ENCODE measurements at regions not wholly inside any gene's neighbourhood (a gene's known extent, or its start where the extent isn't known, plus 50 kb on each side); places are given as distances from the start of the nearest gene placed in this dataset.

- no peak for ATAC-seq
Observed at GRCh38 chr5:158513490-158514318, 586.0 kb downstream of the EBF1 start.

DNA sequence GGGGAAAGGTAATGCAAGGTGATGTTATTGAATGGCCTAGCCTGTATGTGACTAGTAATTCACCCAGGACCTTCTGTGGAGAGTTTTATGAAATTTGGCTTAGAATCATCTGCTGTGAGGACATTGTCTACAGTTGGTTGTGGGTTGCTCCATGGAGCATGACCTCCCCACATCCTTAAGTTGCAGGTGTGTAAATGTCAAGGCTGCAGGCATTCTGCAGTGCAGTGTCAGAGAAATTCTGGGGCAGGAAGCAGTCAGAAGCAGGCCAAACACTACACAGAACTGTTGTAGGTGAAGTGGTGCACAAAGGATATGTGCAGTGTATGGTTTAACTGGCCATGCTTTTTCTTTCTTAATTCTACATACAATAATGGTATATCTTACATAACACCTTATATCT lies 588.3 kb downstream of the EBF1 start:
- TF ChIP-seq POLR2A (IDR thresholded peaks at IDR 0.05) = no peak
- TF ChIP-seq, protein P1, sequence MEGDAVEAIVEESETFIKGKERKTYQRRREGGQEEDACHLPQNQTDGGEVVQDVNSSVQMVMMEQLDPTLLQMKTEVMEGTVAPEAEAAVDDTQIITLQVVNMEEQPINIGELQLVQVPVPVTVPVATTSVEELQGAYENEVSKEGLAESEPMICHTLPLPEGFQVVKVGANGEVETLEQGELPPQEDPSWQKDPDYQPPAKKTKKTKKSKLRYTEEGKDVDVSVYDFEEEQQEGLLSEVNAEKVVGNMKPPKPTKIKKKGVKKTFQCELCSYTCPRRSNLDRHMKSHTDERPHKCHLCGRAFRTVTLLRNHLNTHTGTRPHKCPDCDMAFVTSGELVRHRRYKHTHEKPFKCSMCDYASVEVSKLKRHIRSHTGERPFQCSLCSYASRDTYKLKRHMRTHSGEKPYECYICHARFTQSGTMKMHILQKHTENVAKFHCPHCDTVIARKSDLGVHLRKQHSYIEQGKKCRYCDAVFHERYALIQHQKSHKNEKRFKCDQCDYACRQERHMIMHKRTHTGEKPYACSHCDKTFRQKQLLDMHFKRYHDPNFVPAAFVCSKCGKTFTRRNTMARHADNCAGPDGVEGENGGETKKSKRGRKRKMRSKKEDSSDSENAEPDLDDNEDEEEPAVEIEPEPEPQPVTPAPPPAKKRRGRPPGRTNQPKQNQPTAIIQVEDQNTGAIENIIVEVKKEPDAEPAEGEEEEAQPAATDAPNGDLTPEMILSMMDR (IDR thresholded peaks at IDR 0.05 in 4 of 5, conservative IDR thresholded peaks at IDR 0.05 in 1 of 5) = no peak
- intact Hi-C loops (cut with DNase I; ENCODE audit: low total_unique reads) = no loop called here
- Histone ChIP-seq H3K4me1 (peaks cover 0 to 5% of the 10 kb centered on the region in 2 donors), H3K27ac (no peak overlapping the region), H3K27me3 (no peaks in the 10 kb centered on the region), H3K36me3 (no peaks in the 10 kb centered on the region), H3K9me3 (no peaks in the 10 kb centered on the region), H3K4me3 (no peak overlapping the region)
- in situ Hi-C loops (cut with MboI; ENCODE audit: low sequenced_read_pairs in 4 of 4) = no loop called here
- ATAC-seq (no peak), DNase-seq (no peak)

More at GRCh38 chr5:158513490-158514318, 586.0 kb downstream of the EBF1 start:
- peak overlapping the region in 1 of 4 donors; percentile 20 for H3K4me3 ChIP-seq
- peak overlapping the region in 1 of 4 donors; percentile 14 for H3K27ac ChIP-seq
- H3K9me3 ChIP-seq = no peaks in the 10 kb centered on the region
- no peak for TF ChIP-seq POLR2A (IDR thresholded peaks at IDR 0.05)
- TF ChIP-seq, protein P1 (IDR thresholded peaks at IDR 0.05 in 4 of 5, conservative IDR thresholded peaks at IDR 0.05 in 1 of 5) = no peak
- no peaks in the 10 kb centered on the region for H3K27me3 ChIP-seq
- H3K36me3 ChIP-seq = no peaks in the 10 kb centered on the region
- in situ Hi-C loops (cut with MboI; ENCODE audit: low sequenced_read_pairs in 4 of 4) (no loop called here), intact Hi-C loops (cut with DNase I; ENCODE audit: low total_unique reads) (no loop called here)
- no peak for DNase-seq
- peaks cover 0 to 5% of the 10 kb centered on the region in 2 donors for H3K4me1 ChIP-seq

DNA sequence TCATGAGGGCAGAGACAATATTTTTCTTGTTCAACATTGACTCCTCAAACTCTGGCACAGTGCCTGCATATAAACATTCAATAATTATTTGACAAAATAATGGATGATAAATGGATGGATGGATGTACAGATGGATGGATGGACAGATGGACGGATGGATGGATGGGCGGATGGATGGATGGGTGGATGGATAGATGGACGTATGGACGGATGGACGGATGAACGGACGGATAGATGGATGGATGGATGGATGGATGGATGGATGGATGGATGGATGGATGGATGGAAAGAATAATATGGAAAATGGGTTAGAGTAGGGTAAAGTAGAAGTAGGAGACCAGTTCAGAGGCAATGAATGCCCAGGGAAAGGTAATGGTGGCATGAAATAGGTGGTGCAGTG lies 589.2 kb downstream of the EBF1 start:
- peaks cover 0 to 5% of the 10 kb centered on the region in 2 donors for H3K4me1 ChIP-seq
- ATAC-seq = no peak
- no peaks in the 10 kb centered on the region for H3K27me3 ChIP-seq
- no peak for DNase-seq
- no peaks in the 10 kb centered on the region for H3K36me3 ChIP-seq
- in situ Hi-C loops (cut with MboI; ENCODE audit: low sequenced_read_pairs in 4 of 4) = no loop called here
- no peaks in the 10 kb centered on the region for H3K9me3 ChIP-seq
- no peak overlapping the region for H3K4me3 ChIP-seq
- intact Hi-C loops (cut with DNase I; ENCODE audit: low total_unique reads) = no loop called here
- no peak overlapping the region for H3K27ac ChIP-seq
- TF ChIP-seq, protein P1 (IDR thresholded peaks at IDR 0.05 in 4 of 5, conservative IDR thresholded peaks at IDR 0.05 in 1 of 5) = no peak

- no peaks in the 10 kb centered on the region for H3K4me1 ChIP-seq
- no peak for ATAC-seq
- no peak overlapping the region for H3K27ac ChIP-seq
- TF ChIP-seq POLR2A (IDR thresholded peaks at IDR 0.05) = no peak
- TF ChIP-seq, protein P1 (IDR thresholded peaks at IDR 0.05 in 4 of 5, conservative IDR thresholded peaks at IDR 0.05 in 1 of 5) = no peak
- DNase-seq = no peak
- no peak overlapping the region for H3K4me3 ChIP-seq
- intact Hi-C loops (cut with DNase I; ENCODE audit: low total_unique reads) (no loop called here), in situ Hi-C loops (cut with MboI; ENCODE audit: low sequenced_read_pairs in 4 of 4) (no loop called here)
- no peaks in the 10 kb centered on the region for H3K27me3 ChIP-seq
- no peaks in the 10 kb centered on the region for H3K9me3 ChIP-seq
- no peaks in the 10 kb centered on the region for H3K36me3 ChIP-seq
Observed at GRCh38 chr5:158506648-158507047, 593.1 kb downstream of the EBF1 start.

Measured in gastrocnemius medialis (tissue), 4 donors.